ENCODE measurements at regions not wholly inside any gene's neighbourhood (a gene's known extent, or its start where the extent isn't known, plus 50 kb on each side); places are given as distances from the start of the nearest gene placed in this dataset.

DNA sequence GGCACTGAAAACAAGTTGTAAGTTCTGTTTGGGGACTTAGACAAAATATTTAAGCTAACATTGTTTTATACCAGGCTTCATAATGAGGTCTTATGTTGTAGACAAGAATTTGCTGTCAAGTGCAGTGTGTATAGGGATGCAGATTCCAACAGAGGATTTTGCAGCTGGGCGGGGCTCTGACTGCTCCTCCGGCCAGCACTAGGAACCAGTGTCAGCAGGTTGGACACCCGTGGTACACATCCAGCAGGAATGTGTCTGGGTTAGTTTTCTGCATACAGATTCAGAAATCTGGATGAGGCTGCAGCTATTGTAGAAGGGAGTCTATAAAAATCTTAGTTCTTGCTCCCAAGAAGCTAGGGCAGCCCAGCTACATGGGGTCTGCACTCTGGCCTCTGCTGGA is 194.3 kb upstream of the RBM19 start:
- TF ChIP-seq CTCF (IDR thresholded peaks at IDR 0.05) (no peak), POLR2A (IDR thresholded peaks at IDR 0.05) (no peak)

Measured in heart left ventricle (tissue), 13 donors.